ENCODE measurements at regions not wholly inside any gene's neighbourhood (a gene's known extent, or its start where the extent isn't known, plus 50 kb on each side); places are given as distances from the start of the nearest gene placed in this dataset.
A peak's percentile ranks its signal among the peaks of the same experiment; 100 is the strongest.

GRCh38 chr20:11130554-11131166 is 456.9 kb upstream of the JAG1 start:
- H3K4me1 Mint-ChIP-seq (ENCODE audit: low read depth) = peaks cover 43% of the 10 kb centered on the region
- no peaks in the 10 kb centered on the region for H3K36me3 Mint-ChIP-seq (ENCODE audit: low read depth)
- DNase-seq (ENCODE audit: low spot score) = no peak
- H3K27me3 Mint-ChIP-seq (ENCODE audit: low read depth) = no peaks in the 10 kb centered on the region
- H3K9me3 Mint-ChIP-seq (ENCODE audit: low read depth) = peaks cover 6% of the 10 kb centered on the region
- H3K27ac Mint-ChIP-seq (ENCODE audit: unreplicated experiment) = no peak overlapping the region
- no peak for TF ChIP-seq CTCF (IDR thresholded peaks at IDR 0.05)
- no peak overlapping the region for H3K4me3 Mint-ChIP-seq (ENCODE audit: unreplicated experiment)

- Mint-ChIP-seq H3K4me3 (ENCODE audit: unreplicated experiment) (no peak overlapping the region), H3K27ac (ENCODE audit: unreplicated experiment) (peak overlapping the region; percentile 24), H3K4me1 (ENCODE audit: low read depth) (peaks cover 63% of the 10 kb centered on the region), H3K27me3 (ENCODE audit: low read depth) (no peaks in the 10 kb centered on the region), H3K9me3 (ENCODE audit: low read depth) (no peaks in the 10 kb centered on the region), H3K36me3 (ENCODE audit: low read depth) (no peaks in the 10 kb centered on the region)
- TF ChIP-seq CTCF (IDR thresholded peaks at IDR 0.05) = no peak
- DNase-seq (ENCODE audit: low spot score) = no peak
Measured at GRCh38 chr20:11132819-11133415, 459.1 kb upstream of the JAG1 start.

- no peak for TF ChIP-seq CTCF (IDR thresholded peaks at IDR 0.05)
- H3K27me3 Mint-ChIP-seq (ENCODE audit: low read depth) = no peaks in the 10 kb centered on the region
- H3K9me3 Mint-ChIP-seq (ENCODE audit: low read depth) = peaks cover 3% of the 10 kb centered on the region
- peak overlapping the region; percentile 67 for H3K27ac Mint-ChIP-seq (ENCODE audit: unreplicated experiment)
- DNase-seq (ENCODE audit: low spot score) = no peak
- no peak overlapping the region for H3K4me3 Mint-ChIP-seq (ENCODE audit: unreplicated experiment)
- peaks cover 68% of the 10 kb centered on the region for H3K4me1 Mint-ChIP-seq (ENCODE audit: low read depth)
- no peaks in the 10 kb centered on the region for H3K36me3 Mint-ChIP-seq (ENCODE audit: low read depth)
Measured at GRCh38 chr20:11136691-11137090, 462.9 kb upstream of the JAG1 start.

- Mint-ChIP-seq H3K9me3 (ENCODE audit: low read depth) (peaks cover 3% of the 10 kb centered on the region), H3K27ac (ENCODE audit: unreplicated experiment) (no peak overlapping the region), H3K4me3 (ENCODE audit: unreplicated experiment) (no peak overlapping the region), H3K27me3 (ENCODE audit: low read depth) (no peaks in the 10 kb centered on the region), H3K36me3 (ENCODE audit: low read depth) (no peaks in the 10 kb centered on the region), H3K4me1 (ENCODE audit: low read depth) (peaks cover 70% of the 10 kb centered on the region)
- no peak for TF ChIP-seq CTCF (IDR thresholded peaks at IDR 0.05)
- no peak for DNase-seq (ENCODE audit: low spot score)
Measured at GRCh38 chr20:11137688-11138087, 463.9 kb upstream of the JAG1 start.

- Mint-ChIP-seq H3K27me3 (ENCODE audit: low read depth) (no peaks in the 10 kb centered on the region), H3K4me1 (ENCODE audit: low read depth) (peaks cover 70% of the 10 kb centered on the region), H3K36me3 (ENCODE audit: low read depth) (no peaks in the 10 kb centered on the region), H3K9me3 (ENCODE audit: low read depth) (peaks cover 3% of the 10 kb centered on the region), H3K27ac (ENCODE audit: unreplicated experiment) (peak overlapping the region; percentile 88), H3K4me3 (ENCODE audit: unreplicated experiment) (no peak overlapping the region)
- no peak for DNase-seq (ENCODE audit: low spot score)
- peak; percentile 32 for TF ChIP-seq CTCF (IDR thresholded peaks at IDR 0.05)
Measured at GRCh38 chr20:11140359-11140758, 466.6 kb upstream of the JAG1 start.
